ENCODE measurements at regions not wholly inside any gene's neighbourhood (a gene's known extent, or its start where the extent isn't known, plus 50 kb on each side); places are given as distances from the start of the nearest gene placed in this dataset.

DNA sequence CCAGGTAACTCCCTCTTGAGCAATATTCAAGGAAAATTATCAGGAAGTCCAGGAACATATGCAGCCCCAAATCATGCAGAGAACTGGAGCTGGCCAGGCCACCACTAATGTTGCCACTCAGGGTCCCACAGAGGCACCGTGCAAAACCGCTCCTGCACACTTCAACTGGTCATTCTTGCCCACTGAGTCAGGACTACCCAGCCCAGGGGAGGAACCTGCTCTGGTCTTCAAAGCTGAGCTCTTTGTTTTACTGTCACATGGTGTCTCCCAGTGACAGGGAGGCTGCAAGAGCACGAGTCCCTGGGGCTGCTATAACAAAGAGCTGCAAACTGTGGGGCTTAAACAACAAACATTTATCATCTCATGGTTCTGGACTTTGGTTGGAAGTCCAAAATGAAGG is 336.0 kb upstream of the PRDM1 start (continued):
- TF ChIP-seq, protein P1, sequence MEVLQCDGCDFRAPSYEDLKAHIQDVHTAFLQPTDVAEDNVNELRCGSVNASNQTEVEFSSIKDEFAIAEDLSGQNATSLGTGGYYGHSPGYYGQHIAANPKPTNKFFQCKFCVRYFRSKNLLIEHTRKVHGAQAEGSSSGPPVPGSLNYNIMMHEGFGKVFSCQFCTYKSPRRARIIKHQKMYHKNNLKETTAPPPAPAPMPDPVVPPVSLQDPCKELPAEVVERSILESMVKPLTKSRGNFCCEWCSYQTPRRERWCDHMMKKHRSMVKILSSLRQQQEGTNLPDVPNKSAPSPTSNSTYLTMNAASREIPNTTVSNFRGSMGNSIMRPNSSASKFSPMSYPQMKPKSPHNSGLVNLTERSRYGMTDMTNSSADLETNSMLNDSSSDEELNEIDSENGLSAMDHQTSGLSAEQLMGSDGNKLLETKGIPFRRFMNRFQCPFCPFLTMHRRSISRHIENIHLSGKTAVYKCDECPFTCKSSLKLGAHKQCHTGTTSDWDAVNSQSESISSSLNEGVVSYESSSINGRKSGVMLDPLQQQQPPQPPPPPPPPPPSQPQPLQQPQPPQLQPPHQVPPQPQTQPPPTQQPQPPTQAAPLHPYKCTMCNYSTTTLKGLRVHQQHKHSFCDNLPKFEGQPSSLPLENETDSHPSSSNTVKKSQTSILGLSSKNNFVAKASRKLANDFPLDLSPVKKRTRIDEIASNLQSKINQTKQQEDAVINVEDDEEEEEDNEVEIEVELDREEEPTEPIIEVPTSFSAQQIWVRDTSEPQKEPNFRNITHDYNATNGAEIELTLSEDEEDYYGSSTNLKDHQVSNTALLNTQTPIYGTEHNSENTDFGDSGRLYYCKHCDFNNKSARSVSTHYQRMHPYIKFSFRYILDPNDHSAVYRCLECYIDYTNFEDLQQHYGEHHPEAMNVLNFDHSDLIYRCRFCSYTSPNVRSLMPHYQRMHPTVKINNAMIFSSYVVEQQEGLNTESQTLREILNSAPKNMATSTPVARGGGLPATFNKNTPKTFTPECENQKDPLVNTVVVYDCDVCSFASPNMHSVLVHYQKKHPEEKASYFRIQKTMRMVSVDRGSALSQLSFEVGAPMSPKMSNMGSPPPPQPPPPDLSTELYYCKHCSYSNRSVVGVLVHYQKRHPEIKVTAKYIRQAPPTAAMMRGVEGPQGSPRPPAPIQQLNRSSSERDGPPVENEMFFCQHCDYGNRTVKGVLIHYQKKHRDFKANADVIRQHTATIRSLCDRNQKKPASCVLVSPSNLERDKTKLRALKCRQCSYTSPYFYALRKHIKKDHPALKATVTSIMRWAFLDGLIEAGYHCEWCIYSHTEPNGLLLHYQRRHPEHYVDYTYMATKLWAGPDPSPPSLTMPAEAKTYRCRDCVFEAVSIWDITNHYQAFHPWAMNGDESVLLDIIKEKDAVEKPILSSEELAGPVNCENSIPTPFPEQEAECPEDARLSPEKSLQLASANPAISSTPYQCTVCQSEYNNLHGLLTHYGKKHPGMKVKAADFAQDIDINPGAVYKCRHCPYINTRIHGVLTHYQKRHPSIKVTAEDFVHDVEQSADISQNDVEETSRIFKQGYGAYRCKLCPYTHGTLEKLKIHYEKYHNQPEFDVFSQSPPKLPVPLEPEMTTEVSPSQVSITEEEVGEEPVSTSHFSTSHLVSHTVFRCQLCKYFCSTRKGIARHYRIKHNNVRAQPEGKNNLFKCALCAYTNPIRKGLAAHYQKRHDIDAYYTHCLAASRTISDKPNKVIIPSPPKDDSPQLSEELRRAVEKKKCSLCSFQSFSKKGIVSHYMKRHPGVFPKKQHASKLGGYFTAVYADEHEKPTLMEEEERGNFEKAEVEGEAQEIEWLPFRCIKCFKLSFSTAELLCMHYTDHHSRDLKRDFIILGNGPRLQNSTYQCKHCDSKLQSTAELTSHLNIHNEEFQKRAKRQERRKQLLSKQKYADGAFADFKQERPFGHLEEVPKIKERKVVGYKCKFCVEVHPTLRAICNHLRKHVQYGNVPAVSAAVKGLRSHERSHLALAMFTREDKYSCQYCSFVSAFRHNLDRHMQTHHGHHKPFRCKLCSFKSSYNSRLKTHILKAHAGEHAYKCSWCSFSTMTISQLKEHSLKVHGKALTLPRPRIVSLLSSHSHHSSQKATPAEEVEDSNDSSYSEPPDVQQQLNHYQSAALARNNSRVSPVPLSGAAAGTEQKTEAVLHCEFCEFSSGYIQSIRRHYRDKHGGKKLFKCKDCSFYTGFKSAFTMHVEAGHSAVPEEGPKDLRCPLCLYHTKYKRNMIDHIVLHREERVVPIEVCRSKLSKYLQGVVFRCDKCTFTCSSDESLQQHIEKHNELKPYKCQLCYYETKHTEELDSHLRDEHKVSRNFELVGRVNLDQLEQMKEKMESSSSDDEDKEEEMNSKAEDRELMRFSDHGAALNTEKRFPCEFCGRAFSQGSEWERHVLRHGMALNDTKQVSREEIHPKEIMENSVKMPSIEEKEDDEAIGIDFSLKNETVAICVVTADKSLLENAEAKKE (CRISPR knock-in tag; IDR thresholded peaks at IDR 0.05) = no peak
- no peak for TF ChIP-seq POLR2AphosphoS5 (IDR thresholded peaks at IDR 0.05; ENCODE audit: low read depth)
- TF ChIP-seq, protein P2, sequence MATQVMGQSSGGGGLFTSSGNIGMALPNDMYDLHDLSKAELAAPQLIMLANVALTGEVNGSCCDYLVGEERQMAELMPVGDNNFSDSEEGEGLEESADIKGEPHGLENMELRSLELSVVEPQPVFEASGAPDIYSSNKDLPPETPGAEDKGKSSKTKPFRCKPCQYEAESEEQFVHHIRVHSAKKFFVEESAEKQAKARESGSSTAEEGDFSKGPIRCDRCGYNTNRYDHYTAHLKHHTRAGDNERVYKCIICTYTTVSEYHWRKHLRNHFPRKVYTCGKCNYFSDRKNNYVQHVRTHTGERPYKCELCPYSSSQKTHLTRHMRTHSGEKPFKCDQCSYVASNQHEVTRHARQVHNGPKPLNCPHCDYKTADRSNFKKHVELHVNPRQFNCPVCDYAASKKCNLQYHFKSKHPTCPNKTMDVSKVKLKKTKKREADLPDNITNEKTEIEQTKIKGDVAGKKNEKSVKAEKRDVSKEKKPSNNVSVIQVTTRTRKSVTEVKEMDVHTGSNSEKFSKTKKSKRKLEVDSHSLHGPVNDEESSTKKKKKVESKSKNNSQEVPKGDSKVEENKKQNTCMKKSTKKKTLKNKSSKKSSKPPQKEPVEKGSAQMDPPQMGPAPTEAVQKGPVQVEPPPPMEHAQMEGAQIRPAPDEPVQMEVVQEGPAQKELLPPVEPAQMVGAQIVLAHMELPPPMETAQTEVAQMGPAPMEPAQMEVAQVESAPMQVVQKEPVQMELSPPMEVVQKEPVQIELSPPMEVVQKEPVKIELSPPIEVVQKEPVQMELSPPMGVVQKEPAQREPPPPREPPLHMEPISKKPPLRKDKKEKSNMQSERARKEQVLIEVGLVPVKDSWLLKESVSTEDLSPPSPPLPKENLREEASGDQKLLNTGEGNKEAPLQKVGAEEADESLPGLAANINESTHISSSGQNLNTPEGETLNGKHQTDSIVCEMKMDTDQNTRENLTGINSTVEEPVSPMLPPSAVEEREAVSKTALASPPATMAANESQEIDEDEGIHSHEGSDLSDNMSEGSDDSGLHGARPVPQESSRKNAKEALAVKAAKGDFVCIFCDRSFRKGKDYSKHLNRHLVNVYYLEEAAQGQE (IDR thresholded peaks at IDR 0.05; ENCODE audit: unreplicated experiment) = no peak

- Mint-ChIP-seq H3K36me3 (ENCODE audit: low read depth) (no peaks in the 10 kb centered on the region), H3K4me1 (peaks cover 24% of the 10 kb centered on the region), H3K9me3 (no peaks in the 10 kb centered on the region), H3K27ac (no peak overlapping the region), H3K4me3 (no peak overlapping the region), H3K27me3 (ENCODE audit: insufficient read depth, low read depth, poor library complexity) (no peaks in the 10 kb centered on the region)
- H3K79me2 ChIP-seq (replicated peaks; ENCODE audit: insufficient read depth) = no peaks in the 10 kb centered on the region
- ATAC-seq = no peak
- no peak overlapping the region for H3K27ac ChIP-seq (ENCODE audit: low read depth)
- no peak overlapping the region for H2AFZ ChIP-seq
- no peak overlapping the region for H3K4me2 ChIP-seq
- no peaks in the 10 kb centered on the region for H3K36me3 ChIP-seq (ENCODE audit: insufficient read depth)
- no peaks in the 10 kb centered on the region for H3K27me3 ChIP-seq (ENCODE audit: insufficient read depth)
- H4K20me1 ChIP-seq (replicated peaks; ENCODE audit: insufficient read depth) = no peaks in the 10 kb centered on the region
- H3F3A ChIP-seq (replicated peaks; ENCODE audit: low read depth) = no peaks in the 10 kb centered on the region
- peak; percentile 13 for DNase-seq (ENCODE audit: low spot score)
- H3K4me3 ChIP-seq = no peak overlapping the region
- H3K9me2 ChIP-seq (ENCODE audit: insufficient read depth) = no peaks in the 10 kb centered on the region; the same call in 1 of the 2 replicates
- peaks cover 20% of the 10 kb centered on the region for H3K4me1 ChIP-seq (ENCODE audit: insufficient read depth)
- TF ChIP-seq POLR2AphosphoS5 (IDR thresholded peaks at IDR 0.05; ENCODE audit: low read depth) (no peak), STAT1 (IDR thresholded peaks at IDR 0.05; ENCODE audit: unreplicated experiment) (no peak), ETS1 (IDR thresholded peaks at IDR 0.05) (no peak), CTCF (conservative IDR thresholded peaks at IDR 0.05; ENCODE audit: low read depth in 2 of 2) (no peak), JUNB (IDR thresholded peaks at IDR 0.05; ENCODE audit: unreplicated experiment) (no peak), ZNF114 (CRISPR knock-in tag; IDR thresholded peaks at IDR 0.05) (no peak)
These were observed 337.4 kb upstream of the PRDM1 start for GRCh38 chr6:105748737-105749161.
